NT2/D1 (cell line): ENCODE measurements at regions not wholly inside any gene's neighbourhood (a gene's known extent, or its start where the extent isn't known, plus 50 kb on each side); places are given as distances from the start of the nearest gene placed in this dataset.

Experiments
- SUZ12 ChIP-seq: IDR thresholded peaks from 2 replicates; pipeline ENCODE4 v1.6.1; 2011; ENCODE audit not compliant: insufficient read length, insufficient read depth; ENCODE audit errors: extremely low read depth
- YY1 ChIP-seq: IDR thresholded peaks from 2 replicates; pipeline ENCODE4 v1.6.1; 2011; ENCODE audit not compliant: insufficient read length, insufficient read depth
- ZNF274 ChIP-seq: IDR thresholded peaks from 2 replicates; pipeline ENCODE4 v1.6.1; 2011; ENCODE audit warnings: mild to moderate bottlenecking, low read depth, low read length

DNA sequence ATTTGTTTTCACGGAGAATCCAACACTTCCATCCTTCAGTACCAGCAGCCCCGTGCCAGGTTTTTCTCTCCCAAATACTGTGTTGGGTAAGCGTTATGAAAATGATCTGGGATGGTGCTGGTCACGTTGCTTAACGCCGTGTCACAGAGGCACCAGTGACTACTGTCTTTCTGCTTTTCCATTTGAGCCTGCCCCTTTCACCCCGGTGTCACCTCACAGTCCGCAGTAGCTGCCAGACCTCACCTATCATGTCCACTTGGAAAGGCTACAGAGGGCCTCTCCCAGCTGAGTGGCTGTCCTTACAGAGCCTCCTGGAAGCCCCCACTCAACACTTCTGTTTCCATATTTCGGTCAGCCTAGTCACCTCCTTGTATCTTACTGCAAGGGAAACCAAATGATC is 176.5 kb upstream of the ARID1B start:
- TF ChIP-seq ZNF274 (no peak), YY1 (no peak), SUZ12 (no peak)
